Motor neuron (in vitro differentiated cells): ENCODE measurements at regions not wholly inside any gene's neighbourhood (a gene's known extent, or its start where the extent isn't known, plus 50 kb on each side); places are given as distances from the start of the nearest gene placed in this dataset.

Source experiments
- ATAC-seq, 8 experiments: fragments of 200-7000 bp; cut with Tn5 transposase; replicated peaks in 6 of 8; 2 replicates each; pipeline ENCODE4 v1.8.0; 2021; ENCODE audit warnings: mild to moderate bottlenecking in 8 of 8, moderate library complexity in 8 of 8
- H3K27ac ChIP-seq, 2 donors: fragments of 250-450 bp; sonication (Bioruptor Pico); 2 replicates each; pipeline ENCODE4 v1.9.0; 2021; ENCODE audit warnings: antibody characterized with exemption in 2 of 2, mild to moderate bottlenecking in 2 of 2, moderate library complexity in 1 of 2
- H3K4me1 ChIP-seq, 2 donors: fragments of 250-450 bp; sonication (Bioruptor Pico); replicated peaks in 1 of 2; 2 replicates each; pipeline ENCODE4 v1.6.1; 2021; ENCODE audit warnings: antibody characterized with exemption in 2 of 2, mild to moderate bottlenecking in 2 of 2, moderate library complexity in 1 of 2
- H3K4me3 ChIP-seq, 5 donors: fragments of 250-450 bp; sonication (Bioruptor Pico); 2 replicates each; pipeline ENCODE4 v1.9.0; 2021; ENCODE audit warnings: antibody characterized with exemption in 5 of 5, mild to moderate bottlenecking in 5 of 5, moderate library complexity in 4 of 5
- WGBS, 10 experiments: fragments of 450-650 bp; shearing (Covaris generic); methylation state at CpG; one replicate each; pipeline ENCODE4 v1.0.0; 2022; 5-methylcytosine and 5-hydroxymethylcytosine counted together
- in situ Hi-C, 9 experiments: fragments of 400-800 bp; cut with MboI; loops; one replicate each; pipeline ENCODE4 v1.15.0; 2021; ENCODE audit warnings: low sequenced_read_pairs in 9 of 9, low pct_unique_long_range_greater_than_20kb in 2 of 9; ENCODE audit not compliant: unreplicated experiment in 9 of 9

DNA sequence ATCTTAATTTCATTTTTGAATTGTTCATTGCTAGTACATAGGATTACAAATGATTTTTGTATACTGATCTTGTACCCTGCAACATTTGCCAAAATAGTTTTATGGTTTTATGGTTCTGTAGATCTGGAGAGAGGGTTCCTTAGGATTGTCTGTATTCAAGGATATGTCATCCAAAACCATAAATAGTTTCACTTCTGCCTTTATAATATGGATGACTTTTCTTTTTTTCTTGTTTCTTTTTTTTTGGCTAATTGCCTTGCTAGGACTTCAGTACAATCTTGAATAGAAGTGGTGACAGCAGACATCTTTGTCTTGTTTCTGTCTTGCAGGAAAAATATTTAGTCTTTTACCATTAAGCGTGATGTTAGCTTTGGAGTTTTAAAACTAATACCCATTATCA is 383.9 kb upstream of the HS6ST1 start:
- no peak overlapping the region for H3K4me3 ChIP-seq
- H3K27ac ChIP-seq = no peak overlapping the region
- WGBS, 10 experiments = 22 to 100% (median 96%) methylated on average over 1 of the region's 1 CpG; no CpG with 5 or more reads in 2 of the 10 experiments
- in situ Hi-C loops = no loop called here
- H3K4me1 ChIP-seq = no peaks in the 10 kb centered on the region
- no peak for ATAC-seq

DNA sequence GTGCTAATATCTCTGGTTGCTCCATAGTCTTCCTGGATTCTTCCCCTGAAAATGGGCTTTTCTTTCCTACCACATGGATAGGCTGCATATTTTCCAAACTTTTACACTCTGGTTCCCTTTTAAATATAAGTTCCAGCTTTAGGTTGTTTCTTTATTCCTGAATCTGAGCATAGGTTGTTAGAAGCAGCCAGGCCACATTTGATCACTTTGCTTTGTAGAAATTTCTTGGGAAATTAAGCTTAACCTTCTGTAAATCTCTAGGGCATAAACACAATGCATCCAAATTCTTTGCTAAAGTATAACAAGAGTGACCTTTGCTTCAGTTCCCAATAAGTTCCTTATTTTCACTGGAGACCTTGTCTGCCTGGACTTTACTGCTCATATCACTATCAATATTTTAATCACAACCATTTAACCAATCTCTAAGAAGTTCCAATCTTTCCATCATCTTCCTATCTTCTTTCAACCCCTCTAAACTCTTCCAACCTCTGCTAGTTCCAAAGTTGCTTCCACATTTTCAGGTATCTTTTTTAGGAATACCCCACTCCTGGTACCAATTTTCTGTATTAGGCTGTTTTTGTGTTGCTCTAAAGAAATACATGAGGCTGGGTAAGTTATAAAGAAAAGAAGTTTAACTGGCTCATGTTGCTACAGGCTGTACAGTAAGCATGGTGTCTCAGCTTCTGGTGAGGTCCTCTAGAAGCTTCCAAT is 389.6 kb upstream of the HS6ST1 start:
- Histone ChIP-seq H3K27ac (no peak overlapping the region), H3K4me1 (no peaks in the 10 kb centered on the region), H3K4me3 (no peak overlapping the region)
- ATAC-seq = no peak
- in situ Hi-C loops = no loop called here

GRCh38 chr2:128710242-128710641 is 391.6 kb upstream of the HS6ST1 start:
- in situ Hi-C loops = no loop called here
- no peak for ATAC-seq
- no peak overlapping the region for H3K4me3 ChIP-seq
- WGBS, 10 experiments = 38 to 100% (median 92%) methylated on average over 1 to 4 of the region's 5 CpGs; no CpG with 5 or more reads in 3 of the 10 experiments
- no peak overlapping the region for H3K27ac ChIP-seq
- no peaks in the 10 kb centered on the region for H3K4me1 ChIP-seq

- H3K4me1 ChIP-seq = no peaks in the 10 kb centered on the region
- ATAC-seq = no peak
- H3K27ac ChIP-seq = no peak overlapping the region
- in situ Hi-C loops = no loop called here
- 67 to 100% (median 92%) methylated on average over 1 to 2 of the region's 2 CpGs; no CpG with 5 or more reads in 6 of the 10 experiments for WGBS, 10 experiments
- H3K4me3 ChIP-seq = no peak overlapping the region
Measured at GRCh38 chr2:128710729-128711128, 392.1 kb upstream of the HS6ST1 start.

DNA sequence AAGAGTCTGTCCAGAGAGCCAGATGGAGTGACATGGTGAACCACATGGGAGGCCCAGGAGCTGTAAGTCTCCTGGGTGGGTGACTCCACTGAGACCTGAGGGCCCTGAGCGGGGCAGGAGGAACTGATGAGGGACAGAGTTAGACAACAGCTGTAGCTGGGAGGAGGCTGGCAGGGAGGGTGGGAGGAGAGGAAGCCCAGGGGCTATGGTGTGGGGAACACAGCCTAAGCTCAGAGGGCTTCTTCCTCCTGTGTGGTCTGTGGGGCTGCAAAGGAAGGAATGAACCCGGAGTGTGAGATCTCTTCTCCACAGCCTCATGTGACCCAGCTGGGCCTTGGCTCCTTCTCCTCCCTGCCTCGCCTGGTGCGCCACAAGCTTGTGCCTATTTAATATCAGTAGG is 395.6 kb upstream of the HS6ST1 start:
- no peaks in the 10 kb centered on the region for H3K4me1 ChIP-seq
- WGBS, 10 experiments = 0 to 100% (median 93%) methylated on average over 1 to 4 of the region's 4 CpGs; no CpG with 5 or more reads in 6 of the 10 experiments
- H3K27ac ChIP-seq = no peak overlapping the region
- no peak for ATAC-seq
- no peak overlapping the region for H3K4me3 ChIP-seq
- in situ Hi-C loops = no loop called here

GRCh38 chr2:128714851-128715312 is 396.2 kb upstream of the HS6ST1 start:
- 0 to 100% (median 80%) methylated on average over 1 to 2 of the region's 6 CpGs; no CpG with 5 or more reads in 3 of the 10 experiments for WGBS, 10 experiments
- ATAC-seq = no peak
- H3K4me3 ChIP-seq = no peak overlapping the region

GRCh38 chr2:128715360-128715759 is 396.7 kb upstream of the HS6ST1 start:
- Histone ChIP-seq H3K4me1 (no peaks in the 10 kb centered on the region), H3K4me3 (no peak overlapping the region), H3K27ac (no peak overlapping the region)
- in situ Hi-C loops = no loop called here
- WGBS, 10 experiments = 33 to 100% (median 83%) methylated on average over 1 to 7 of the region's 7 CpGs; no CpG with 5 or more reads in 2 of the 10 experiments
- peak in 3 of 8 experiments; percentile 20 to 34 (median 26) for ATAC-seq

More at GRCh38 chr2:128714851-128715312, 396.2 kb upstream of the HS6ST1 start:
- H3K4me1 ChIP-seq = no peaks in the 10 kb centered on the region
- in situ Hi-C loops = no loop called here
- H3K27ac ChIP-seq = no peak overlapping the region

DNA sequence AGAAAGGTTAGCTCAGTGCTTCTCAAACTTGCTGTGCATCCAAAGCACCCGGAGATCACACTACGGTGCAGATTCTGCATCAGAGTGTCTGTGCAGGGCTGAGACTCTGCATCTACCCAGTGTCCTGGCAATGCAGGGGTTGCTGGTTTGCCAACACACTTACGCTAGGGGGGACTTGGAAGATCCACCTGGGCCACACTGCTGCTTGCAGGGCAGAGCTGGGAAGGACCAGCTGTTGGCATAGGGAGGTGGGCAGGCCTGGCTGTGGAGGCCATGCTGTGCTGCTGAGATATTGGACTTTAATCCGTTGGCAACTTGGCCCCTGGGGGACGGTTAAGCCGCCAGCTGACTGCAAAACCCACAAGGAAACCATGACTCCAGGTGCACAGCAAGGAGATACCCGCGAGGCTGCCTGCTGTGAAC is 397.6 kb upstream of the HS6ST1 start:
- 60 to 97% (median 88%) methylated on average over 1 to 8 of the region's 8 CpGs; no CpG with 5 or more reads in 5 of the 10 experiments for WGBS, 10 experiments
- in situ Hi-C loops = no loop called here
- Histone ChIP-seq H3K27ac (no peak overlapping the region), H3K4me1 (no peaks in the 10 kb centered on the region), H3K4me3 (no peak overlapping the region)
- no peak for ATAC-seq

DNA sequence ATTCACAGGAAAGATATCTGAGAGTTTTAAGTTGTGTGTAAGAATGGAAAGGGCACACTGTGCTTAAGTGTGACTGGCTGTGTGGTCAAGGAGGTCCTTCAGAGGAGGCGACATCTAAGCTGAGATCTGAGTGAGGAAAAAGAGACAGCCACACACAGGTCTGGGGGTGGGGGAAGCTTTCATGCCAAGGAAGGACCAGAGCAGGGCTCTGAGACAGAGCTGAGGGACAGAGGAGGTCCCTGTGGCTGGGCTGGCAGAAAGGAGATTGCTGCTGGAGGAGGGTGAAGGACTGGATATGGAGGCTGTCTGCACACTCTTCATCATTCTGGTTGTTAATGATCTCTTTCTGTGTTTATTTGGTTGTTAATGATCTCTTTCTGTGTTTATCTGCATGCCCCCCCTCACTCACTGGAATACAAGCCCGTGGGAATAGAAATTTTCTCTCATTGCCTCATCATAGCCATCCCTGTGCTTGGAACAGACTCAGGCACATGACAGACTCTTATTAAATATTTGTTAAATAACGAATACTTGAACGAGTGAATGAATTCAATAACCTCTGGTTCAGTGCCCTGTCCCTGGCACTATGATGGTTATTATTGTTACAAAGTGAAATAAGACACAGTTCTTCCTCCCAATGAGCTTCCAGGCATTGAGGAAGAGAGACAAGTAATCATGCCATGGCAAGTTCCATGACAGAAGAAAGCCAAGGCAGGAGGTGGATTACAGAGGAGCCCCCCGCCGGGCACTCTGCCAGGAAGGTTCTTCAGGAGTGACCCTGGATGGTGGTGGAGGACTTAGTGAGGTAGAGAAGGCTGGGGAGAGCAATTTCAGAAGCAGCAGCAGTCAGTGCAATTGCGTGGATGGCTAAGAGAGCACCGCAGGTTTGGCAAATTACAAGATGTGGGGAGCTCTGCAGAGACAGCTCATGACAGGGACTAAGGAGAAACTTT is 399.4 kb upstream of the HS6ST1 start:
- ATAC-seq = no peak
- 20 to 95% (median 88%) methylated on average over 1 to 7 of the region's 8 CpGs; no CpG with 5 or more reads in 2 of the 10 experiments for WGBS, 10 experiments
- in situ Hi-C loops = no loop called here
- Histone ChIP-seq H3K4me1 (no peaks in the 10 kb centered on the region), H3K4me3 (no peak overlapping the region), H3K27ac (no peak overlapping the region)

- 37 to 100% (median 76%) methylated on average over 1 to 3 of the region's 4 CpGs for whole genome bisulfite sequencing, 10 experiments
- H3K27ac ChIP-seq = no peak overlapping the region
- in situ Hi-C loops = no loop called here
Measured at GRCh38 chr2:128720080-128721022, 401.7 kb upstream of the HS6ST1 start.

DNA sequence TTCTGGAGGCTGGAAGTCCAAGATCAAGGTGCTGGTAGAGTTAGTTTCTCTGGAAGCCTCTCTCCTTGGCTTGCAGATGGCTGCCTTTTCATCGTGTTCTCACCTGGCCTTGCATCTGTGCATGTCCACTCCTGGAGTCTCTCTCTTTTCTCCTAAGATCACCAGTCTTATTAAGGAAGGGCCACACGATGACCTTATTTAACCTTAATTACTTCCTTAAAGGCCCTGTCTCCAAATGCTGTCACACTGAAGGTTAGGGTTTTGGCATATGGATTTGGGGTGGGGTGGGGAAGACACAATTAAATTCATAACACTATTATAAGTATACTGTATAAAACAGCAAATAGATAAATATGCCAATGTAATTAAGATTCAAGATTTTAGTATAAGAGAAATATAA is 402.4 kb upstream of the HS6ST1 start:
- Histone ChIP-seq H3K4me1 (no peaks in the 10 kb centered on the region), H3K27ac (no peak overlapping the region), H3K4me3 (no peak overlapping the region)
- in situ Hi-C loops = no loop called here
- 11 to 100% (median 80%) methylated on average over 1 to 2 of the region's 2 CpGs; no CpG with 5 or more reads in 3 of the 10 experiments for WGBS, 10 experiments
- no peak for ATAC-seq

More at GRCh38 chr2:128720080-128721022, 401.7 kb upstream of the HS6ST1 start:
- no peaks in the 10 kb centered on the region for H3K4me1 ChIP-seq
- no peak for ATAC-seq
- no peak overlapping the region for H3K4me3 ChIP-seq

DNA sequence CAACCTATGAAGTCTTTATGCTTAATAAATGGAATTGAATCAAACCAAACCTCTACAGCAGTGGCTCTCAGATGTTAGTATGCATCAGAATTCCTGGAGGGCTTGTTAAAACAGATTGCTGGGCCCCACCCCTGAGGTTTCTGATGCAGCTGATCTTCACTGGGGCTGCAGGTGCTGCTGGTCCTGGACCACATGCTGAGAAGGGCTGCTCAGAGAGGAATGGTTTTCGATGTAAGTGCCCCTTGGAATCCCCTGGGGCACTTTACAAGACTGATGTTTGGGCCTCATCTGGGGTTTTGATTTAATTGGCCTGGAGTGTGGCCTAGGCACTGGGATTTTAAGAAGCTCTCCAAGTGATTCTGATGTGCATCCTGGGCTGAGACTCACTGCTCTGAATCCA is 403.8 kb upstream of the HS6ST1 start:
- no peak overlapping the region for H3K27ac ChIP-seq
- no peaks in the 10 kb centered on the region for H3K4me1 ChIP-seq
- in situ Hi-C loops = no loop called here
- ATAC-seq = peak in 1 of 8 experiments; percentile 25
- WGBS, 10 experiments = 40 to 80% (median 45%) methylated on average over 1 of the region's 1 CpG; no CpG with 5 or more reads in 6 of the 10 experiments
- no peak overlapping the region for H3K4me3 ChIP-seq
